Stomach (tissue), 8 donors: ENCODE measurements at regions not wholly inside any gene's neighbourhood (a gene's known extent, or its start where the extent isn't known, plus 50 kb on each side); places are given as distances from the start of the nearest gene placed in this dataset.

ENCODE experiments used
- DNase-seq, 2 donors: peaks; one replicate each; pipeline versions ENCODE4 v3.0.0 to v3.0.0-alpha.2; 2013 to 2019
- H3K27ac ChIP-seq, 5 donors: fragments of 200-600 bp in 4 of 5; sonication (generic) in 4 of 5; one replicate each; pipeline ENCODE4 v1.5.1; 2013 to 2019; ENCODE audit warnings: mild to moderate bottlenecking in 1 of 5, moderate library complexity in 1 of 5
- H3K27me3 ChIP-seq, 3 donors: fragments of 200-600 bp; sonication (generic); one replicate each; pipeline ENCODE4 v1.5.1; 2017 to 2019; ENCODE audit warnings: mixed run types in 1 of 3
- H3K36me3 ChIP-seq, 4 donors: fragments of 200-600 bp; sonication (generic); 1 replicate in 3 of 4; 2 replicates in 1 of 4; pipeline ENCODE4 v1.5.1; 2016 to 2019
- H3K4me1 ChIP-seq, 4 donors: fragments of 200-600 bp; sonication (generic); one replicate each; pipeline ENCODE4 v1.5.1; 2016 to 2019
- H3K4me3 ChIP-seq, 4 donors: fragments of 200-600 bp; sonication (generic) in 3 of 4; one replicate each; pipeline ENCODE4 v1.5.1; 2016 to 2019; ENCODE audit warnings: mild to moderate bottlenecking in 1 of 4
- H3K9me3 ChIP-seq, 4 donors: fragments of 200-600 bp; sonication (generic); one replicate each; pipeline ENCODE4 v1.5.1; 2016 to 2019
- EP300 ChIP-seq: sonication (generic); formaldehyde crosslinking; IDR thresholded peaks from one replicate; pipeline ENCODE4 v1.6.1; 2017; ENCODE audit warnings: antibody characterized with exemption
- POLR2A ChIP-seq, 4 donors: fragments of 450-650 bp; IDR thresholded peaks; one replicate each; pipeline ENCODE4 v1.6.1; 2016; ENCODE audit warnings: antibody characterized with exemption in 4 of 4, control low read depth in 2 of 4, mild to moderate bottlenecking in 1 of 4, moderate library complexity in 1 of 4
- POLR2AphosphoS5 ChIP-seq, 3 donors: sonication (generic); formaldehyde crosslinking; IDR thresholded peaks; one replicate each; pipeline ENCODE4 v1.6.1; 2016; ENCODE audit warnings: antibody characterized with exemption in 3 of 3
- WGBS, 5 donors: extraction: QIAGEN DNeasy Blood & Tissue Kit in 3 of 5; methylation state at CpG; one replicate each; pipeline versions ENCODE4 v1.1.5 to v1.1.7; 2013 to 2018; 5-methylcytosine and 5-hydroxymethylcytosine counted together
- intact Hi-C: fragments of 100-400 bp; cut with DNase I; formaldehyde crosslinking; loops from one replicate; pipeline ENCODE4 v1.15.1; 2023; ENCODE audit warnings: low total_unique reads
- TF ChIP-seq, protein P1 (sequence below), 7 experiments: fragments of 450-650 bp in 4 of 7; fragments of 200-600 bp in 3 of 7; sonication (generic) in 3 of 7; IDR thresholded peaks; one replicate each; pipeline ENCODE4 v1.5.1; 2016 to 2019; ENCODE audit warnings: antibody characterized with exemption in 7 of 7, control low read depth in 2 of 7, mild to moderate bottlenecking in 1 of 7
- donor health status: healthy with polysubstance abuse.
- donor health status: Bipolar disorder and iron deficiency.
- donor health status: healthy.

DNA sequence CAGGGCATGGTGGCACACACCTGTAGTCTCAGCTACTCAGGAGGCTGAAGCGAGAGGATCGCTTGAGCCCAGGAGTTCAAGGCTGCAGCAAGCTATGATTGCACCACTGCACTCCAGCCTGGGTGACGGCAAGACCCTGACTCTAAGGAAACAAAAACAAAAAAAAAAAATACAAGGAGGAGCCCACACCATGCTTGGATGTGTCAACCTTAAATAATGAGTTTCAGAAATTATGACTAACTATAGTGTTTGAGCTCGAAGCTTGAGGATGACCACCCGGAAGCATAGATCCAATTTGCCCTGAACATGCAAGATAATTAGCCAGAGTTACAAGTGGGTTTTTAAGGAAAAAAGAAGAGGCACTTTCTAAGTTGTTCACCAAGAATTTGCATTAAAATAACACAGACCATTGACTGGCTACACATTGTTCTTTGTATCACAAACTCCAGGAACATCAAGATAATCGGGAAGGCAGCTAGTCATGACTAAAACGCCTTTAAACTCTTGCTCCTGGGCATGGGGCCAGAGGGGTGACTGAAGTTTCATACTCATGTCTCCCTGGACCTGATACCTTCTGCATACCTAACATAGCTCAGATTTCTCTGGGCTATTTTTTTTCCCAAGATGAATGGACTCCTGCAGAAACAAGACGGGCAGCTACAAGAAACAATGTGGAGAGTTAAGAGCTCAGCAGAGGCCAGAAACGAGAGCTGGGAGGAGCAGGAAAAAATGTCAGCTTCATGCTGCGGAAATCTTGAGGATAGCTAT lies 289.6 kb downstream of the PREX1 start:
- no peak for TF ChIP-seq POLR2A (IDR thresholded peaks at IDR 0.05)
- TF ChIP-seq EP300, result no peak
- TF ChIP-seq, protein P1, sequence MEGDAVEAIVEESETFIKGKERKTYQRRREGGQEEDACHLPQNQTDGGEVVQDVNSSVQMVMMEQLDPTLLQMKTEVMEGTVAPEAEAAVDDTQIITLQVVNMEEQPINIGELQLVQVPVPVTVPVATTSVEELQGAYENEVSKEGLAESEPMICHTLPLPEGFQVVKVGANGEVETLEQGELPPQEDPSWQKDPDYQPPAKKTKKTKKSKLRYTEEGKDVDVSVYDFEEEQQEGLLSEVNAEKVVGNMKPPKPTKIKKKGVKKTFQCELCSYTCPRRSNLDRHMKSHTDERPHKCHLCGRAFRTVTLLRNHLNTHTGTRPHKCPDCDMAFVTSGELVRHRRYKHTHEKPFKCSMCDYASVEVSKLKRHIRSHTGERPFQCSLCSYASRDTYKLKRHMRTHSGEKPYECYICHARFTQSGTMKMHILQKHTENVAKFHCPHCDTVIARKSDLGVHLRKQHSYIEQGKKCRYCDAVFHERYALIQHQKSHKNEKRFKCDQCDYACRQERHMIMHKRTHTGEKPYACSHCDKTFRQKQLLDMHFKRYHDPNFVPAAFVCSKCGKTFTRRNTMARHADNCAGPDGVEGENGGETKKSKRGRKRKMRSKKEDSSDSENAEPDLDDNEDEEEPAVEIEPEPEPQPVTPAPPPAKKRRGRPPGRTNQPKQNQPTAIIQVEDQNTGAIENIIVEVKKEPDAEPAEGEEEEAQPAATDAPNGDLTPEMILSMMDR (IDR thresholded peaks at IDR 0.05), result no peak
- TF ChIP-seq POLR2AphosphoS5 (IDR thresholded peaks at IDR 0.05), result no peak
- 48 to 57% (median 52%) methylated on average over 10 of the region's 10 CpGs for WGBS, 5 donors
- peak; percentile 41 to 44 for DNase-seq
- H3K36me3 ChIP-seq, result no peaks in the 10 kb centered on the region
- H3K4me1 ChIP-seq, result peaks cover 0 to 8% (median 0%) of the 10 kb centered on the region in 4 donors
- H3K9me3 ChIP-seq, result peaks cover 0 to 6% (median 0%) of the 10 kb centered on the region in 4 donors
- H3K27me3 ChIP-seq, result peaks cover 0 to 21% (median 17%) of the 10 kb centered on the region in 3 donors
- no peak overlapping the region for H3K4me3 ChIP-seq
- intact Hi-C loops, result no loop called here
- H3K27ac ChIP-seq, result no peak overlapping the region

DNA sequence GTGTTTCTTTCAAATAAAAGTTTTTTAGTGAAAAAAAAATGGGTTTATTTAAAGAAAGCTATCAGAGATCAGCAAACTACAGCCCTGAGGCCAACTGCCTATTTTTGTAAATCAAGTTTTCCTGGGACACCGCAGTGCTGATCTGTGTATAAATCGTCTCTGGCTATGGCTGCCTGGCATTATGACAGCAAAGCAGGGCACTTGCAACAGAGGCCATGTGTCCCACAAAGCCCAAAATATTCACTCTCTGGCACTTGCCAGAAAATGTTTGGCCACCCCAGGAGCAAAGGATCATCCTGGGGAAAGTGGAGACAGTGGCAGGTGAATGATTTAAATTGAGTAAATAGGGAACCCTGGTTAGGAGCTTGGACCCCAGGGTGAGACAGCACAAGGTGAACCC lies 291.6 kb downstream of the PREX1 start:
- WGBS, 5 donors, result 57 to 69% (median 66%) methylated on average over 2 of the region's 2 CpGs
- H3K4me3 ChIP-seq, result no peak overlapping the region
- no peaks in the 10 kb centered on the region for H3K9me3 ChIP-seq
- TF ChIP-seq POLR2A (IDR thresholded peaks at IDR 0.05), result no peak
- no peak for TF ChIP-seq EP300
- TF ChIP-seq POLR2AphosphoS5 (IDR thresholded peaks at IDR 0.05), result no peak
- TF ChIP-seq, protein P1 (IDR thresholded peaks at IDR 0.05), result no peak
- intact Hi-C loops, result no loop called here
- no peak for DNase-seq
- no peak overlapping the region for H3K27ac ChIP-seq
- peaks cover 0 to 9% (median 7%) of the 10 kb centered on the region in 3 donors for H3K27me3 ChIP-seq
- peaks cover 0 to 8% (median 0%) of the 10 kb centered on the region in 4 donors for H3K4me1 ChIP-seq
- H3K36me3 ChIP-seq, result no peaks in the 10 kb centered on the region

GRCh38 chr20:48535556-48535955 lies 292.2 kb downstream of the PREX1 start:
- 87 to 91% (median 91%) methylated on average over 5 of the region's 5 CpGs for WGBS, 5 donors

DNA sequence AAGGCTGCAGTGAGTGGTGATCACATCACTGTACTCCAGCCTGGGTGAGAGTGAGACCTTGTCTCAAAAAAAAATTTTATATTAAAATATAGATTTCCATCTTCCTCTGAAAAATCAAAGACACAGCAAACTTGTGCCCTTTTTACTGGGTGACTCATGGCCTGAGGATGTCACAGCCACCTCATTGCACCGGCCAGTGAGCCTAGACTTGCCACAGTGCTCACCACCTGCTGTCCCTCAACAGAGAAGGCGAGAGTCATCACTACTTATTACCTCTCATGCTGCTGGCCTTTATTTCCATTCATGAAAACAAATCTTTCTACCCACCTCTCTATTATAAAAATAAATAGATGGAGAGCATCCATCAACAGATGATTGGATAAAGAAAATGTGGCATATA lies 295.8 kb downstream of the PREX1 start:
- H3K4me3 ChIP-seq, result no peak overlapping the region
- no peak for DNase-seq
- no peak overlapping the region for H3K27ac ChIP-seq
- H3K27me3 ChIP-seq, result peaks cover 0 to 30% (median 5%) of the 10 kb centered on the region in 3 donors
- WGBS, 5 donors, result 74 to 88% (median 81%) methylated on average over 2 of the region's 2 CpGs
- intact Hi-C loops, result no loop called here
- no peaks in the 10 kb centered on the region for H3K4me1 ChIP-seq
- TF ChIP-seq, protein P1 (IDR thresholded peaks at IDR 0.05), result no peak
- TF ChIP-seq POLR2A (IDR thresholded peaks at IDR 0.05) (no peak), EP300 (no peak), POLR2AphosphoS5 (IDR thresholded peaks at IDR 0.05) (no peak)
- H3K9me3 ChIP-seq, result no peaks in the 10 kb centered on the region
- H3K36me3 ChIP-seq, result no peaks in the 10 kb centered on the region

More at GRCh38 chr20:48535556-48535955, 292.2 kb downstream of the PREX1 start:
- Histone ChIP-seq H3K4me1 (peaks cover 0 to 8% (median 0%) of the 10 kb centered on the region in 4 donors), H3K36me3 (no peaks in the 10 kb centered on the region), H3K9me3 (no peaks in the 10 kb centered on the region), H3K4me3 (no peak overlapping the region), H3K27ac (no peak overlapping the region), H3K27me3 (peaks cover 0 to 9% (median 5%) of the 10 kb centered on the region in 3 donors)
- TF ChIP-seq, protein P1 (IDR thresholded peaks at IDR 0.05), result no peak
- TF ChIP-seq POLR2A (IDR thresholded peaks at IDR 0.05) (no peak), POLR2AphosphoS5 (IDR thresholded peaks at IDR 0.05) (no peak), EP300 (no peak)
- no peak for DNase-seq
- intact Hi-C loops, result no loop called here
